Activated T-helper 2 cell treated with anti-CD3 and anti-CD28 coated beads, Interferon-gamma antibody, Interleukin-2, Interleukin-4, amounts not matched to agents 10 μg/mL and 5 μg/mL and 100 μg/mL, durations not matched to agents 14 hours and 24 hours and 36 hours (primary cell): ENCODE measurements at regions not wholly inside any gene's neighbourhood (a gene's known extent, or its start where the extent isn't known, plus 50 kb on each side); places are given as distances from the start of the nearest gene placed in this dataset.

Experiments used
- DNase-seq: peaks from one replicate; pipeline ENCODE4 v3.0.0; 2021; ENCODE audit warnings: low spot score
- H3K27ac Mint-ChIP-seq: one replicate; pipeline ENCODE4 v1.8.0; 2021; ENCODE audit warnings: mixed read lengths
- H3K27me3 Mint-ChIP-seq: one replicate; pipeline ENCODE4 v1.8.0; 2021; ENCODE audit warnings: low read depth, mixed read lengths
- H3K36me3 Mint-ChIP-seq: one replicate; pipeline ENCODE4 v1.8.0; 2021; ENCODE audit warnings: low read depth, mixed read lengths
- H3K4me1 Mint-ChIP-seq: one replicate; pipeline ENCODE4 v1.8.0; 2021; ENCODE audit warnings: low read depth, mixed read lengths
- H3K4me3 Mint-ChIP-seq: one replicate; pipeline ENCODE4 v1.8.0; 2021; ENCODE audit warnings: low read depth, mild to moderate bottlenecking, moderate library complexity, mixed read lengths
- H3K9me3 Mint-ChIP-seq: one replicate; pipeline ENCODE4 v1.8.0; 2021; ENCODE audit warnings: mixed read lengths
- intact Hi-C: fragments of 100-400 bp; cut with micrococcal nuclease; formaldehyde crosslinking; loops from one replicate; pipeline ENCODE4 v1.15.1; 2023

DNA sequence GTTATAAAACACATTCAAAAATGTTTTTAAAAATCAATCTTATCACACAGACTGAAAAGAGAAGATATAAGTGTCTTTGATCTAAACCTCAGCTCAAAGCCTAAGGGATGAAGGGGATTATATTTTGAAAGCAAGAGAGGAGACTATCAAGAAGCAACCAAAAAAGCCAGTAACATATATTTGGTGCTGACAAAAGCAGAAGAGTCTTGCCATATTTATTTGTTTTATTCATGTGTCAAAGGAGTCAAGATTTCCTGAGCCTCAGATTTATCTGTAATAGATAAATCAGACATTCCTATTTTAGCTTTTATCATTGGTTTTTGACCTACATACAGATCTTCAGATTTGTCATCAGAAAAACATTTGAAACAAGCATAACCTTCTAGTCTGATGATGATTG, 798.6 kb upstream of the PCDH9 start:
- Mint-ChIP-seq H3K27ac (no peak overlapping the region), H3K4me3 (no peak overlapping the region), H3K9me3 (peaks cover 38% of the 10 kb centered on the region), H3K4me1 (no peaks in the 10 kb centered on the region), H3K36me3 (no peaks in the 10 kb centered on the region), H3K27me3 (no peaks in the 10 kb centered on the region)
- intact Hi-C loops = no loop called here
- no peak for DNase-seq

DNA sequence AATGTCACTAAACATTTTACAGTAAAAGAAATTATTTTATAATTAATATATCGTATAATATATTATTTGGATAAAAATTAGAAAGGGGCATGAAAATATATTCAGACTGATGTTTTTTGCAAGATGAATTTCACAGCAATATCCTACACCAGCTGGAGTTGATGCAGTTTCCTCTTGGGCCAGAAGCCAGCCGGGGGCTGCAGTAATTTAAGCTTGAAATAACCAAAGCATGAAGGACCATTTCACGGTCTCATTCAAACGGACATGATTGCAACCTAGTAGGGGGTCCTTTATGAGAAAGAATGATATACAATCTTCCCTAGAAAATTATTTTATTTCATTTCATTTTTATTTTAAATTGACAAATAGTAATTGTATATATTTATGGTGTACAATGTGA, 797.2 kb upstream of the PCDH9 start:
- Mint-ChIP-seq H3K4me1 (no peaks in the 10 kb centered on the region), H3K4me3 (no peak overlapping the region), H3K9me3 (peaks cover 40% of the 10 kb centered on the region), H3K36me3 (no peaks in the 10 kb centered on the region), H3K27me3 (no peaks in the 10 kb centered on the region), H3K27ac (no peak overlapping the region)
- intact Hi-C loops = no loop called here
- no peak for DNase-seq

- intact Hi-C loops = no loop called here
Measured at GRCh38 chr13:68026077-68026476, 795.9 kb upstream of the PCDH9 start.

DNA sequence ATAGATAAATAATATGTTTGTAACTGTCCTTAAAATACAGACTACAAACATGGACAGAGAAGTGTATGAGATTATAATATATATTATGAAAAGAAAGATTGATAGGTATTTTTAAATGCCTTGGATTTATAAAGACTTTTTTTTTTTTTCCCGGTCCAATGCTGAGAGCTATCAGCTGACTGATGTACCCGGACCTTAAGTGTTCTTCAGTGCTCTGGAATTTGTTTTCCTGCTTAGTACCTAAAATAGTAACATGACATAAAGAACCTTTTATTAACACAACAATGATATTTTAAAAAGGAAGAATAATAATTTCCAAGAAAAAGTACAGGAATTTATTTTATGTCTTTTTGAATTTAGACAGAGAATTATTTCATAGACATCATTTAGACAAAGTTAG, 795.5 kb upstream of the PCDH9 start:
- no peaks in the 10 kb centered on the region for H3K4me1 Mint-ChIP-seq
- H3K27ac Mint-ChIP-seq = no peak overlapping the region
- no peaks in the 10 kb centered on the region for H3K27me3 Mint-ChIP-seq
- intact Hi-C loops = no loop called here
- DNase-seq = no peak
- peaks cover 46% of the 10 kb centered on the region for H3K9me3 Mint-ChIP-seq
- no peak overlapping the region for H3K4me3 Mint-ChIP-seq
- no peaks in the 10 kb centered on the region for H3K36me3 Mint-ChIP-seq

More at GRCh38 chr13:68026077-68026476, 795.9 kb upstream of the PCDH9 start:
- no peak overlapping the region for H3K27ac Mint-ChIP-seq
- DNase-seq = no peak
- H3K4me1 Mint-ChIP-seq = no peaks in the 10 kb centered on the region
- peaks cover 47% of the 10 kb centered on the region for H3K9me3 Mint-ChIP-seq
- no peaks in the 10 kb centered on the region for H3K27me3 Mint-ChIP-seq
- H3K4me3 Mint-ChIP-seq = no peak overlapping the region
- no peaks in the 10 kb centered on the region for H3K36me3 Mint-ChIP-seq

- Mint-ChIP-seq H3K9me3 (peaks cover 42% of the 10 kb centered on the region), H3K27ac (no peak overlapping the region), H3K4me3 (no peak overlapping the region), H3K27me3 (no peaks in the 10 kb centered on the region), H3K4me1 (no peaks in the 10 kb centered on the region), H3K36me3 (no peaks in the 10 kb centered on the region)
- intact Hi-C loops = no loop called here
- no peak for DNase-seq
Measured at GRCh38 chr13:68023838-68024581, 793.9 kb upstream of the PCDH9 start.

GRCh38 chr13:68019901-68020300, 789.8 kb upstream of the PCDH9 start:
- Mint-ChIP-seq H3K27me3 (no peaks in the 10 kb centered on the region), H3K4me1 (no peaks in the 10 kb centered on the region), H3K4me3 (no peak overlapping the region), H3K9me3 (peaks cover 33% of the 10 kb centered on the region), H3K36me3 (no peaks in the 10 kb centered on the region), H3K27ac (no peak overlapping the region)
- intact Hi-C loops = no loop called here
- DNase-seq = no peak

DNA sequence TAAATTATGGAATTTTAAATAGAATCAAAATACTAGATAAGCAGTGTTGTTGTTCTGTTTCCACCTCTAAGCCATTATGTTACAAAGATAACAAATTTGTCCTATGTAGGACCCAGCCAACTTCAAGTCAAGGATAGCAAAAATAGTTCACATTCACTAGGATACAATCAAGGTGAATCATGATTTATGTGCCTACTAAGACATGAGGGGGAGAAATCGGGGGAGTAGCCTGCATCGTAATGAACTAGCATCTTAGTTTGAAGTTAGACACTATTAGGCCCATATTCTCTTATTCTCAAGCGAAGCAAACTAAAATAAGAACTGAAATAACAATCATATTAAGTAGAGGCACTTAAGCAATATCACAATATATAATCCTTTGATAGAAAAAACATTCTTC, 779.4 kb upstream of the PCDH9 start:
- DNase-seq = no peak
- no peak overlapping the region for H3K4me3 Mint-ChIP-seq
- H3K4me1 Mint-ChIP-seq = no peaks in the 10 kb centered on the region
- no peaks in the 10 kb centered on the region for H3K36me3 Mint-ChIP-seq
- intact Hi-C loops = no loop called here
- no peak overlapping the region for H3K27ac Mint-ChIP-seq
- H3K9me3 Mint-ChIP-seq = peaks cover 38% of the 10 kb centered on the region
- H3K27me3 Mint-ChIP-seq = no peaks in the 10 kb centered on the region

- Mint-ChIP-seq H3K36me3 (no peaks in the 10 kb centered on the region), H3K4me1 (no peaks in the 10 kb centered on the region), H3K27me3 (no peaks in the 10 kb centered on the region), H3K27ac (no peak overlapping the region), H3K9me3 (peaks cover 50% of the 10 kb centered on the region), H3K4me3 (no peak overlapping the region)
- no peak for DNase-seq
- intact Hi-C loops = no loop called here
Measured at GRCh38 chr13:68007576-68007975, 777.4 kb upstream of the PCDH9 start.

DNA sequence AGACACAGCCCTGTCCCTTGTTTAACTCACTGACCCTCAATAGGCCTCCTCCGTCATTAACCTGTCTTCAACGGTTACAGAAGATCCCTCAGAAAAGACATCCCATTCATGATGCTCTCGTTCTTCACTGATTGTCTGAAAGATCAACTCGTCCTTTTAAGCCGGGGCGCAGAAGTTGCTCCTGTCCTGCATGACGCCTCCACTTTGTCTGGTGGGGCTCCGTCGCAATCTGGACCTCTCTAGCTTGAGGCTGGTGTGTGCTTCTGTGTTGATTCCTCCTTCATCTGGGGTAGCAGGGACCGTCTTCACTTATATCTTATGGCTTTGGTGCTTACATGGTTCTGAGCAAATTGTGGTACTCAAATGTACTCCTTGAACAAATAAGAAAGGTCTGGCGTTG, 766.0 kb upstream of the PCDH9 start:
- H3K4me1 Mint-ChIP-seq = no peaks in the 10 kb centered on the region
- H3K27me3 Mint-ChIP-seq = no peaks in the 10 kb centered on the region
- intact Hi-C loops = no loop called here
- H3K9me3 Mint-ChIP-seq = peaks cover 14% of the 10 kb centered on the region
- no peak overlapping the region for H3K27ac Mint-ChIP-seq
- no peak overlapping the region for H3K4me3 Mint-ChIP-seq
- no peak for DNase-seq
- no peaks in the 10 kb centered on the region for H3K36me3 Mint-ChIP-seq

DNA sequence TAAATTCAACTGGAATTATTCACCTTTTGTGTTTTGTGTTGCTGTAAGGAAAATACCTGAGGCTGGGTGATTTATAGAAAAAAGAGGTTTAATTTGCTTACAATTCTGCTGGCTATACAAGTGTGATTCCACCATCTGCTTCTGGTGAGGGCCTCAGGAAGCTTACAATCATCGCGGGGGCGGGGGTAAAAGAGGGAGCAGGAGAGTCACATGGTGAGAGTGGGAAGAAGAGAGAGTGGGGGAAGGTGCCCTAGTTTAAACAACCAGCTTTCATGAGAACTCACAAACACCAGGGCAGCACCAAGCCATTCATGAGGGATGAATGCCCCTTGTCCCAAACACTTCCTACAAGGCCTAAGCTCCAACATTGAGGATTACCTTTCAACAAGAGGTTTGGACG, 760.7 kb upstream of the PCDH9 start:
- H3K27me3 Mint-ChIP-seq = no peaks in the 10 kb centered on the region
- H3K9me3 Mint-ChIP-seq = peaks cover 23% of the 10 kb centered on the region
- intact Hi-C loops = no loop called here
- no peak overlapping the region for H3K27ac Mint-ChIP-seq
- no peaks in the 10 kb centered on the region for H3K4me1 Mint-ChIP-seq
- H3K36me3 Mint-ChIP-seq = no peaks in the 10 kb centered on the region
- DNase-seq = no peak
- H3K4me3 Mint-ChIP-seq = no peak overlapping the region

GRCh38 chr13:67986234-67986633, 756.1 kb upstream of the PCDH9 start:
- intact Hi-C loops = no loop called here
- peaks cover 29% of the 10 kb centered on the region for H3K9me3 Mint-ChIP-seq

GRCh38 chr13:67977066-67977465, 746.9 kb upstream of the PCDH9 start:
- Mint-ChIP-seq H3K27me3 (no peaks in the 10 kb centered on the region), H3K36me3 (no peaks in the 10 kb centered on the region), H3K27ac (no peak overlapping the region), H3K9me3 (peaks cover 25% of the 10 kb centered on the region), H3K4me1 (no peaks in the 10 kb centered on the region), H3K4me3 (no peak overlapping the region)
- intact Hi-C loops = no loop called here
- DNase-seq = no peak

More at GRCh38 chr13:67986234-67986633, 756.1 kb upstream of the PCDH9 start:
- DNase-seq = no peak
- H3K27ac Mint-ChIP-seq = no peak overlapping the region
- no peak overlapping the region for H3K4me3 Mint-ChIP-seq
- H3K27me3 Mint-ChIP-seq = no peaks in the 10 kb centered on the region
- no peaks in the 10 kb centered on the region for H3K4me1 Mint-ChIP-seq
- H3K36me3 Mint-ChIP-seq = no peaks in the 10 kb centered on the region

- Mint-ChIP-seq H3K9me3 (peaks cover 31% of the 10 kb centered on the region), H3K4me1 (no peaks in the 10 kb centered on the region), H3K27ac (no peak overlapping the region), H3K36me3 (no peaks in the 10 kb centered on the region), H3K27me3 (no peaks in the 10 kb centered on the region), H3K4me3 (no peak overlapping the region)
- no peak for DNase-seq
- intact Hi-C loops = no loop called here
Measured at GRCh38 chr13:67971291-67971690, 741.2 kb upstream of the PCDH9 start.

DNA sequence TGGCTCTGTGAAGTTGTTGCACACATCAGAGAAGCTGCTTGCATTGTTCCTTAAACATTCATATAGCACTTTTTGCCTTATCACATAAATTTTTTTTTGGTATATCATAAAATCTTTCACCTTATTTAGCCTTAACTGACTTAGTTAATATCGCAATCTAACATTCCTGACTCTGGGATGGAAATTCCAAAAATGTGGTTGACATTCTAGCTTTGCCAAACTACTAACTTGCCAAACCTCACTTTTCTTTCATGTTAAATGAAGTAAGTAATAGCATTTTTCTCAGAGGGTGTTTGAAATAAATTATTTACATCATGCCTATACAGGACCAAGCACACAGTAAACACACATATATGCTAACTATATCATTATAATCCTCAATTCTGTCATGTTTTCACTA, 736.9 kb upstream of the PCDH9 start:
- Mint-ChIP-seq H3K36me3 (no peaks in the 10 kb centered on the region), H3K27me3 (no peaks in the 10 kb centered on the region), H3K27ac (no peak overlapping the region), H3K9me3 (peaks cover 33% of the 10 kb centered on the region), H3K4me1 (no peaks in the 10 kb centered on the region), H3K4me3 (no peak overlapping the region)
- intact Hi-C loops = no loop called here
- no peak for DNase-seq
